Medulla oblongata (tissue), 1 donor: ENCODE measurements at regions not wholly inside any gene's neighbourhood (a gene's known extent, or its start where the extent isn't known, plus 50 kb on each side); places are given as distances from the start of the nearest gene placed in this dataset.
"Not testable (repeated sequence)": the region's sequence is repeated elsewhere in the genome, so short reads cannot be mapped to it uniquely, and the experiment has no call there.

Source experiments
- DNase-seq: peaks from one replicate; pipeline ENCODE4 v3.0.0-alpha.2; 2015; ENCODE audit errors: extremely low spot score

DNA sequence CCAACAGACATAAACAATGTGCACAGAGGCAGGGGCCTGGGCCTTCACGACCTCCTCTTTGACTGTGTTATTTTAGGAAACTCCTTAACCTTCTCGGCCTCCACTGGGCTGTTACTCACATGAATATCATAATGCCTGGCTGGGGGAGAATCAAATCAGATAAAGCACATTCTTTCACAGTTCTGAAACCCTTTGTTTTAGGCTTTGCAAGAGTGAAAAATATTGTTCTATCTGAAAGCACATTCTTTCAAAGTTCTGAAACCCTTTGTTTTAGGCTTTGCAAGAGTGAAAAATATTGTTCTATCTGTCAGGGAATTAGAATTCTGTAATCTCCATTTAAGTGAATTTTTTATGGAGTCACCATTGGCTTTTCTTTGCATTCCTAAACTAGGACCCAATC lies 50.7 kb upstream of the SYNDIG1 start:
- DNase-seq, result peak; percentile 42

GRCh38 chr20:24417485-24417884 lies 51.9 kb upstream of the SYNDIG1 start:
- DNase-seq, result no peak

DNA sequence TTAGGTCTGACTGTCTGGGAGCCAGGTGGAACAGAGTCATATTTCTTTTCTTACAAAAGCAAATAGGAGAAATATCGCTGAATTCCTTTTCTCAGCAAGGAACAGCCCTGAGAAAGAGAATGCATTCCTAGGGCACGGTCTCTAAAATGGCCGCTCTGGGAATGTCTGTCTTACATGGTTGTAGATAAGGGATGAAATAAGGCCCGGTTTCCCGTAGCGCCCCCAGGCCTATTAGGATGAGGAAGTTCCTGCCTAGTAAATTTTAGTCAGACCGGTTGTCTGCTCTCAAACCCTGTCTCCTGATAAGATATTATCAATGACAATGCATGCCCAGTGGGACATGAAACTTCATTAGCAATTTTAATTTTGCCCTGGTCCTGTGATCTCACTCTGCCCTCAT lies 54.0 kb upstream of the SYNDIG1 start:
- not testable (repeated sequence) for DNase-seq

GRCh38 chr20:24411834-24412216 lies 57.6 kb upstream of the SYNDIG1 start:
- no peak for DNase-seq

GRCh38 chr20:24411003-24411833 lies 58.2 kb upstream of the SYNDIG1 start:
- no peak for DNase-seq

GRCh38 chr20:24407151-24407550 lies 62.3 kb upstream of the SYNDIG1 start:
- no peak for DNase-seq

GRCh38 chr20:24406750-24407149 lies 62.7 kb upstream of the SYNDIG1 start:
- DNase-seq, result peak; percentile 30

GRCh38 chr20:24406251-24406650 lies 63.2 kb upstream of the SYNDIG1 start:
- no peak for DNase-seq

GRCh38 chr20:24405810-24406209 lies 63.6 kb upstream of the SYNDIG1 start:
- DNase-seq, result no peak

- no peak for DNase-seq
These were observed 66.0 kb upstream of the SYNDIG1 start for GRCh38 chr20:24403406-24403805.

DNA sequence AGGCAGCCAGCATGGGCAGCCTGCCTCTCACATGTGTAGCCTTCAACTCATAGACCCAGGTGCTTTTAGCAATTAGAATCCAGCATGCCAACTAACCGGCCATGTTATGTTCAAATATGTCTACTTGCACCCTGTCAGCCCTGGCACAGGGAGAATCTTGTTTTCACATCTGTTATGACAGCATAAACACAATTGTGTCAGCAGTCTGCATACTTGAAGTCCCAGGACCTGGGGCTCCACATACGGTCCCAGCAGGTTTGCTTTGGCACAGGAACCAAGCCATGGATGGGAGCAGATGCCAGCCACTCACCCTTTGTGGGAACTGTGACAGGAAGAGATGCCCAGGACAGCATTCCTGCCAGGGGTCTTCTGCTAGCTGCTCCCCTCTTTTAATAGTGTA lies 67.2 kb upstream of the SYNDIG1 start:
- no peak for DNase-seq

DNA sequence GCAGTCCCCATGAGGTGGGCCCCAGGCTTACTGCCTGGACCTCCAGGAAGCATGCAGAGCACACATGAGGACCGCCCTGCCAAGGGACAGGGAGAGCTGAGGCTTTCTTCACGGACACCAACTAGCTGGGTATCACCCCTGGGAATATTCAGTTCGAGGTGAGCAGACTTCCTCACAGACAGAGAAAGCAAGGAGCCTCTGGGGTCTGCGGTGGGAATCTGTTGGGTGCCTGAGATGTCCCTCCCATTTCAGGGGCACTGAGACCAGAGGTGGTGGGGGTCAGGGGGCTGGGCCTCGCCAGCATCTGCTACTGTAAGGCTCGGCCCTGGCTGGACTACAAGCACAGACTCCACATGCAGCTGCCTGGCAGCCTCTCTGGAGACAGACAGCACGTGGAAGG lies 74.3 kb upstream of the SYNDIG1 start:
- no peak for DNase-seq

- no peak for DNase-seq
These were observed 75.5 kb upstream of the SYNDIG1 start for GRCh38 chr20:24393903-24394302.

DNA sequence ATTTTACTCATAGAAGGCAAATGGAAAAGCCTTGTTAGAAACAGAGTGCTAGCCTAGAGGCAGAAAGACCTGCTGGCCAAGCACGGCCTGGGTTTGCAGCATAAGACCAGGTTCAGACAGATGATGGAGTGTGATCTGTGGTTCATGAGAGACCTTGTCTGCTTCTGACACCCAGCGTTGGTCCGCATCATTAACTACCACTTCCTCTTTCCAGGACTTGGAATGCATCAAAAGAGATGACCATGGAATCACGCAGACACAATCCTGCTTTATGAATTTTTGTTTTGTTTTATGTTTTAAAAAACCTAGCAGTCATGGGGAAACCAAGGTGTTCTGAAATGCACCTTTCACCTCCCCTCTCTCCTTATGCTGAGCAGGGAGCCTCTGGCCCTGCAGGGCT lies 76.8 kb upstream of the SYNDIG1 start:
- DNase-seq, result peak; percentile 48

GRCh38 chr20:24389686-24390085 lies 79.7 kb upstream of the SYNDIG1 start:
- DNase-seq, result peak; percentile 86

DNA sequence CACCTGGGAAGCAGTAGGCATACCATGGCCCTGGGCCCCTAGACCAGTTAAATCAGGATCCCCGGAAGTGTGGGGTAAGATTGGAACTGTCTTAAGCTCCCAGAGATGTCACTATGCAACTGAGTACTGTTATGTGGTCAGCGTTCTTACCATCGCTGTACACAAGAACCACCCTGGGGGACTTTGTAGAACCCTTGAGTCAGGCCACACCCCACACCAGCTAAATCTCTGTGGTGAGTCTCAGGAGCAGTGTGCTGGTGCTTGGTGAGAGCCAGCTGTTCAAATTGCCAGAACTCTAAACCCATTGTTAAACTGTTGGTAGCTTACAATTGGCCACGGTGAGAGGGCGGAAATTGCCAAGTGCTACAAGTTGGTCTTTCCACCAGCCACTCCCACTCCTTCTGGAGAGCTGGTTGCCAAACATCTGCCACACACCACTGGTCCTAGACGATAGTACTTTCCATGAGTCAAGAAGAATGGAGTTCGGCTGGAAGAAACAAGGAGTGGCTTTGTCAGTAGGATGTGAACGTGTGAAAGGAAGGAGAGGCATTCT lies 80.5 kb upstream of the SYNDIG1 start:
- no peak for DNase-seq

DNA sequence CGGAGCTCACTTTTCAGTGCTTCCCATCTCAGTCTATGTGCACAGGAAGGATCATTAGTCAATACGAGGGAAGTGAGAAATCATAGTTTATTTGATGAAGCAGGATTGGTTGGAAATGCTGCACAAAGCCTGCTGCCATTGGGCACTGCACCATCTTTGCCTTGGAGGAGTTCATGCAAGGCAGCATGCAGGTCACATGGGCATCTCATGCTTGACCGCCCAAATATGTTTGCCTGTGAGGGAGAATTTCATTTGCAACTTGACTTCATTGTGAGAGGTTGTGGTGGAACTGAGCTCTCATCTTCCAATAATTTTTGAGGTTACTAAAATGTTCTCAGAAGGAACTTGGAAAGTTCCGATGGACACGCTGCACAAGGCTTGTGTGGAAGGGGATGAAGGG lies 83.9 kb upstream of the SYNDIG1 start:
- DNase-seq, result no peak

DNA sequence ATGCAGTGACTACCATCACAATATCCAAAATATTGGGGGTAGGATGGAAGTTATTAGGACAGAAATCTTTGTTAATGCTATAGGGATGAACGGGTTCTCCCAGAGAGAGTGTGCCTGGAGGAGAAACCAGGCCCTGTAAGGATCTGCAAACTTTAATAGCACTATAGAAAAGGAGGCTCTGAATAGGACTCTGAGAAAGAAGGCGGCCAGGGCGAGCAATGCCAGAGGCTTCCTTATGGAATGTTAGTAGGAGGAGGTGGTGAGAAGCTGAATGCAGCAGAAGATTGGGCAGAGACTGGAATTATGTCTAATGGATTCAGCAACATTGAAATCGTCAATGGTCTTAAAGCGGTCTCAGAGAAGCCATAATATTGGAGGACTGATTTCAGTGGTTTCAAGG lies 84.6 kb upstream of the SYNDIG1 start:
- no peak for DNase-seq

- DNase-seq, result peak; percentile 67
These were observed 86.7 kb upstream of the SYNDIG1 start for GRCh38 chr20:24382743-24383142.

- peak; percentile 43 for DNase-seq
These were observed 87.1 kb upstream of the SYNDIG1 start for GRCh38 chr20:24382331-24382730.

DNA sequence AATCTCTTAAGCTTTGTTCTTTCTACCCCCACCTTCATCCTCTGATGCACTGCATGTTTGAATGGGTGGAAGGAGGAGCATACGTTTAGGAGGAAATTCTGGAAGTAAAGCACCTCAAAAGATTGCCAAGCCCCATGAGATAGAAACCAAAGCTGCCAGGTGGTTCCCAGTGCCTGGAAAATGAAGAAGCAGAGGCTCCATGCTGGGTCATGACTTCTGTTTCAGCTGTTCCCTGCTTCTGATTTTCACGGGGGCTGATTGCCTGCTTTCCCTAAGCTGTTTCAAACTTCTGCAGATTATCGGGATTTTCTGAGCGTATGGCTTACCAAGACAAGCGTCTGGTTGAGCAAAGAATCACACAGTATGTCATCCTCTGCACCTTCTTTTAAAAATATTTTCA lies 87.5 kb upstream of the SYNDIG1 start:
- no peak for DNase-seq

DNA sequence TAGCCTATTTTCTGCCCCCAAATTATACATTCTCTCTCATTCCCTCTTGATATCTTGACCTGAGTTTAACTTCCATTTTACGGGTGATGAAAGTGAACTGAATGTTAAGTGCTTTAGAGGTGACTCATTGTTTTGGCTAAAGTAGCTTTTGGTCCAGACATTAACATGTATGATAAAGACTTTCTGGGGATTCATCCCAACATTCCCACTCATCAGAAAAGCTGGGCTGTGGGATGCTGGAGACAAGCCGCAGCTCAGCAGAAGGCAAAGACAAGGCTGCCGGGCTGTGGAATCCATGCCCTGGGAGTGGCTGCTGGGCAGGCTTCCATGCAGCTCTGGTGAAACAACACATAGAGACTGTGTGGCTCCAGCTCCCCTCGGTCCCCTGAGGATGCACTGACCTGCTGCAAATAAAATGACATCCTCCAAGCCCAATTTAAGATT lies 89.9 kb upstream of the SYNDIG1 start:
- peak; percentile 48 for DNase-seq

- DNase-seq, result no peak
These were observed 90.6 kb upstream of the SYNDIG1 start for GRCh38 chr20:24378661-24379483.
